HG02938 (cell line): ENCODE measurements at regions not wholly inside any gene's neighbourhood (a gene's known extent, or its start where the extent isn't known, plus 50 kb on each side); places are given as distances from the start of the nearest gene placed in this dataset.

Experiments
- ATAC-seq: cut with Tn5 transposase; IDR thresholded peaks from one replicate; pipeline ENCODE4 v1.9.1; 2021; ENCODE audit warnings: mild to moderate bottlenecking, moderate library complexity; ENCODE audit not compliant: unreplicated experiment

DNA sequence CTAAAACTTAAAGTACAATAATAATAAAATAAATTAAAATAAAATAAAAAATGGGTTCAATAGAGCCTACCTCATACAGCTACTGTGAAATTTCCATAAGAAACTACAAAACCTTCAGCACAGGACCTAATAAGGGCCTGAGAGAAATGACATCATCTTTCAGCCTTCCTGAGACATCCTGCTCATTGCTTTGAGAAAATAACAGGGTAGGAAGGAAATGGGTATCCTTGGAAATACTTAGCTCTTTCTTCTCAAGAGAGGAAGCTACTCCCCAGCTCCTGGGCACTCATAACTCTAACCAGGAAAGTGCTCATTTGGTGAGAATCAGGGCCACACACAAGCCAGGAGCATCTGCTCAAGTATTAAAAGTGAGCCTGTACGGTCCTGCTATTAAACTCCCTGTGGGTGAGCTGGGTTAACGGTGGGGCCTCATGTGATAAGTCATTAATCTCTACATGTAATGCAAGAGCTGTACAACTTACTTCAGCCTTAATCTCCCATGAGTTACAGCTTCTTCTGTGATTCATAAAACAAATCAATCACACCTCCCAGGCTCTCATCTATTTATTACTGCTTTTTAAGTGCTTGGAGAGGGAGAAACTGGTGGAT, 141.4 kb downstream of the MAFB start:
- ATAC-seq = no peak

GRCh38 chr20:40545478-40545877, 143.6 kb downstream of the MAFB start:
- no peak for ATAC-seq

- no peak for ATAC-seq
Measured at GRCh38 chr20:40542065-40542464, 147.0 kb downstream of the MAFB start.

DNA sequence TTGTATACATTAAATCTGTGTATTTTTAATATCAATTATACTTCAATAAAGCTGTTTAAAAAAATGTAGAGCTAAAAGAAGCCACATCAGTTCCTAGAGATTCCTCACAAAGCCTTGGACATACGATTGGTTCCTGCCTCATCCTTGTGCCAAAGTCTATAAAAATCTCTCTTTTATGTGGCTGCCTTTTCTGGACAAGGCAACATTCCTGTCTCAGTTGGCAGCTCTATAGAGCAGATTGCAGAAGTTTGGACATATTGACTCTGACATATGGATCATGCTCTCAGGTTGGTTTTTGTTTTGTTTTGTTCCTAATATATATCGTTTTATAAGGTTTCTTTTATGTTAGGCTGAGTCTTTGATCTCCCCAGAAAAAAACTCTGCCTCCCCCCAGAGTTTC, 148.9 kb downstream of the MAFB start:
- ATAC-seq = no peak

GRCh38 chr20:40538131-40538530, 150.9 kb downstream of the MAFB start:
- ATAC-seq = no peak

GRCh38 chr20:40536808-40537207, 152.2 kb downstream of the MAFB start:
- no peak for ATAC-seq

GRCh38 chr20:40535816-40536215, 153.2 kb downstream of the MAFB start:
- ATAC-seq = no peak

DNA sequence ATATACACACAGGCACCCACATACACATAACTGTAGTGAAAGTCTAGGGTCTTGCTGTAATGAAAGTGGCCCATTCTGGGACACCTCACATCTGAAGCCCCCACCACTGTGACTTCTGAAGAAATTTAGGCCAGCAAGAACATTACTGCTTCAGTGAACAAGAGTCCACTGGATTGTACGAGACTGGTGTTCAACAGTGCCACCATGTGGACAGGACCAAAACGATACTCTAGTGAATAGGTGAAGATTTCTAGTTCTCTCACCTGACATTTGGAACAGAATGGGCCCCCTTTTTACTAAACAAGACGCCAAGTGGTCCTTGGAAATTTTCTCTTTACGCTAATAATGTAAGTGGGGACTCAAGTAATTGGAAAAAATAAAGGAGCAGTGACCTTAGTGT, 156.9 kb downstream of the MAFB start:
- no peak for ATAC-seq

DNA sequence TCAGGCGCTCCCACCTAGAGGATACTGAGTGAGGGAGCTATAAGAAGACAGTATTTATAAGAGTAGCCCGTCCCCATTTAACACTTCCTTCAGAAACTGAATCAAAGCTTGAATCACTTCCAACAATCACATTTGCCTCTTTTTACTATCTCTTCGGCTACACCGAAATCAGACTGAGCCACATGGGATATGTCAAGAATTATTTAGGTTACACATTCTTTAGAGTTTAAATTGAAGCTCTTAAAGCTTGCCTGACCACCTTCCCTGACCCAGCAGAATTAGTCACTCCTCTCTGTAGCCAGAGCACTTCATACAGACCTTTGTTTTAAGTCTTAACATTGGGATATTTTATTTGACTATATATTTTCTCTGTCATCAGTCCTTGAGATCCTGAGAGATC, 163.7 kb downstream of the MAFB start:
- no peak for ATAC-seq

GRCh38 chr20:40524071-40524470, 165.0 kb downstream of the MAFB start:
- no peak for ATAC-seq

DNA sequence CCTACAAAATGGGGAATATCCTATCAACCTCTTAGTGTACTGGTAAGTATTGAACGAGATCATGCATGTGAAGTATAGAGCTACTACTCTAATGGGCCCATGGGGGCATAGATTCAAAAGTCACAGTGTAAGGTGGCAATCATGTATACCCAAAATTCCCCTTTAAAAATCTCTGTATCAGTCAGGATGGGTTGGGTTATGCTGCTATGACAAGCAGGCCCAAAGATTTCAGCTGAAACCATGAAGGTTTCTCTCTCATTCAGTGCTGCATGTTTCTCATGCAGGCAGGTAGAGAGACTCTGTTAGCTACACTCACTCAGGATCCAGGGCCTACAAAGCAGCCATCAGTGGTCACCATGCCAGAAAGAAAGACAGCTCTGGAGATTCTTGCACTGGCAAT, 166.6 kb downstream of the MAFB start:
- no peak for ATAC-seq

DNA sequence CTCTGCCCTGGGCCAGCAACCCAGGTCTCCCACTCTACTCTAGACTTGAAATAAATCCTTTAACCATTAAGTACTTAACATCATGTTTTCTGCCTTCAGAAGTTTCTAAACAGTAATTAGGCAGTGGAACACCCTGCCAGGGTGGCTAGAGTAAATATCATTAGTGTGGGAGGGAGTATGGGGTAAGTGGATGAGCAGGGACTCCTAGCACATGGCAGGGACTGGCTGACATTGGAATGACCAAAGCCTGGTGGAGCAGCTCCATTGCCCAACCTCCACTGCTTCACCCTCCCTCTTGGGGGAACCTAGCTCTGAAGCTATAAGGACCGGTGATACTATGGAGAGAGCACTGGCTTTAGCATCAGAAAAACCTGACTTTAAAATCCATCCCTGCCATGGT, 167.1 kb downstream of the MAFB start:
- ATAC-seq = no peak

DNA sequence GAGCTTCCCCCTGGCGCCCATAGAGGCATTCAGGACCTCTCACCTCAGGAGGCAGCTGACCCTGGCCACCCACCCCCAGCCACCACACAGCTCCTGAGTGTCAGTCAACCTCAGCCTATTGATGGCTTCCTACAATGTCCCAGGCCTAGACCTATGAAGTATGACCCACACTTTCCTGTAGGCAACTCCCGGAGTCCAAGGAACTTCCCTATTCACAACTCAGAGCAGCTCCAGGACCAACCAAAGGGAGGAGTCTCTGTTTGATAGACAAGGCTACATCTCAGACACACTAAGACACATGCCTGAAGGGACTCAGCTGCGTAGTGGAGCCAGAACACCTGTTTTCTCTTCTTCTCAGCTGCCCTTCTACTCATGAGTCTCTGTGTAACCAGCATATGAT, 169.1 kb downstream of the MAFB start:
- no peak for ATAC-seq

- no peak for ATAC-seq
Measured at GRCh38 chr20:40512994-40513393, 176.0 kb downstream of the MAFB start.

- no peak for ATAC-seq
Measured at GRCh38 chr20:40512591-40512990, 176.4 kb downstream of the MAFB start.

- ATAC-seq = no peak
Measured at GRCh38 chr20:40511478-40511877, 177.6 kb downstream of the MAFB start.

DNA sequence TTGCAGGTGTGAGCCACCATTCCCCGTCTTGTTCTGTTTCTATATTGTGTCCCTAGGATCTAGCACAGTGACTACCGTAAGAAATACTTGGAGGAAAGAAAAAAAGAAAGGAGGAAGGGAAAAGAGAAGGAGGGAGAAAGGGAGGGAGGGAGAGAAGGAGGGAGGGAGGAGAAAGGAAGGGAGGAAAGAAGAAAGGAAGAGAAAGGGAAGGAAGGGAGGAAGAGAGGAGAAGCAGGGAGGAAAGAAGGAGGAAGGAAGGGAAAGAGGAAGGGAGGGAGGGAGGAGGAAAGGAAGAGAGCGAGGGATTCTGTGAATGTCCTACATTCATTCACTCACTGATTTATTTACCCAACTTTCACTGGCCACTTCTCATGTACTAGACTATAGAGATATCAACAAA, 178.4 kb downstream of the MAFB start:
- ATAC-seq = no peak

DNA sequence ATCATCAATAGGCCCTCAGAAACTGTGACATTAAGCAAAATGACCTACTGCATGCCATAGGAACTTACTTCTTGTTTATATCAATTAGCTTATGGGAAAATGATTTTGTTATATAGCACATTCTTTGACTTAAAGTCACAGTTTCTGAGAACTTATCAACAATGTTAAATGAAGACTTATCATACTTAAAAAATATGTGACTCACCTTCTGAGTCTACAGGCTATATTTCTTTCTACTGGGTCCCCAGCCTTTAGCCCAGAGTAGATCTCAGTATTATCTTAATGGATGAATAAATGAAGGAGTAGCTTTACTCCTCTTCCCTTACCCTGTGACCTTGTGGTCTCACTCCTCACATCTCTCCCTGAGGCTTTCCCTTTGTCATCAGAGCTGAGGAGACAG, 180.2 kb downstream of the MAFB start:
- ATAC-seq = no peak

DNA sequence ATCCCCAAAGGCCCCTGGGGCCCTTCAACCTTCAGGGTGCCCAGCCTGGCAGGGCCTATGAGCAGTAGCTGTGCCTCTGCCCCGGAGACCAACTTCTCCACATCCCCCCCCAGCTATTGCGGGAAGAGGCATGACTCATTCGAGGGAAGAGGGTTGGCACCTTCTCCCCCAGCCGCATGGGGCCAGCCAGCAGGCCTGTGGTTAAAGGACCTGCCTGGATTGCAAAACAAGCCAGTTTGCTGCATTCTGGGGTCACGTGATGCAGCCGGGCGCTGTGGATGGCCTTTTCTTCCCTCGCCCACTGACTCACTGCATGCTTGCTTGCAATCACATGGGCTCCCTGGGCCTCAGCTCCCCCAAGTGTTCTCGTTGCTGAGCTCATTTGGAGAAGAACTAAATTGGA, 182.5 kb downstream of the MAFB start:
- ATAC-seq = no peak

- no peak for ATAC-seq
Measured at GRCh38 chr20:40503119-40503518, 185.9 kb downstream of the MAFB start.

- ATAC-seq = no peak
Measured at GRCh38 chr20:40502576-40502975, 186.5 kb downstream of the MAFB start.

DNA sequence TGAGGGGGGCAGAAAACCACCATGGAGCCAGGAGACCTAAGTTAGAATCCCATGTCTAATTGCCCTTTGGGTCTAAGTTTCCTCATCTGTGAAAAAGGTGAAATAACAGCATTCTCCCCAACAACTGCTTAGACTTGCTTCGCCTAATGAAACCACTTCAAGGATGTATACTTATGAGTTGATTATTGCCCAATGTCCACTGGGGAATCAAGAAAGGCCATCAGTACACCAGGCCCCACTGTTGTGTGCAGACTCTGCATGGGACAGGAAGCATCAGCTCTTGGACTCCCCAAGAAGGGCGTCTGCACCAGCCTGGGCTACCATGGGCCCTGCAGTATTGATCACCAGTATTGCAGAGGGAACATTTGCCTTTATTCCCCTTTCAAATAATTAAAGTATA, 189.6 kb downstream of the MAFB start:
- no peak for ATAC-seq

DNA sequence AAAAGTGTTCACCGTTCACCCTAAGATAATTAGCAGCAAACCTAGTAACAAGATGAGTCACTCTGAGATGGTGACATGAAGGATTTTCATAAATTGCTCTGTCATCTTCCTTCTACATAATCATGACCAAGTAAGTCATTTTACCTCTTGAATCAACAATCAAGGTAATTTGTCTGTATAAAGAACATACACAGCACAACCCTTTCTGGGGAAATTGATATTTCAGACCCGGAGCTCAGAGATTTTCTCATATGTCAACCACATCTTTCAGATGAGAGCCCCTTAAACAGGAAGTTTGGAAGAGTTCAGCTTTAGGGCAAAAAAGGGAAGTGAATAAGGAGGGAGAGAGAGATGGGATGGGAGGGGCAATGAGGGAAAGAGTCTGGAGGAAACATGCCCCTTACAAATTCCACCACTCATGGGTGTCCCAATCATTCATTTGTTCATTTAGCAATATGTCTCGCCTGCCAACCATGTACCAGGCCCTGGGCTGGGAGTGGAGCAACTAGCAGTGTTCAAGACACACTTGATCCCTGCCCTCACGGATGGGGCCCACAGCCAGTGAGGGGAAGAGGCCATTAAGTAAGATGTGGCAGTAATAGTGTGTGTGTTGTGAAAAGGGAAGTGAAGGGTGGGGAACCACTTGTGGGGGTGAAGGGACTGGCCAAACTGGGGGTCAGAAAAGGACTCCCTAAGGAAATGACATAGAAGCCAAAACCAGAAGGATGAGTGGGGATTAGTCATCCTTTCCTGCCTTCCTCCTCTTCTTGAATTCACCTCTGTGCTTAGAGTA, 190.9 kb downstream of the MAFB start:
- no peak for ATAC-seq
